GM12891 (cell line): ENCODE measurements at regions not wholly inside any gene's neighbourhood (a gene's known extent, or its start where the extent isn't known, plus 50 kb on each side); places are given as distances from the start of the nearest gene placed in this dataset.

Source experiments
- POLR2A ChIP-seq: IDR thresholded peaks from 2 replicates; pipeline ENCODE4 v1.6.1; 2011; ENCODE audit warnings: low read depth, low read length, control low read depth
- POLR2AphosphoS5 ChIP-seq: IDR thresholded peaks from 2 replicates; pipeline ENCODE4 v1.6.1; 2011; ENCODE audit warnings: low read depth, low read length, control low read depth
- POU2F2 ChIP-seq: IDR thresholded peaks from 2 replicates; pipeline ENCODE4 v1.6.1; 2011; ENCODE audit warnings: low read depth, mild to moderate bottlenecking, control low read depth, low read length, moderate library complexity
- TAF1 ChIP-seq: IDR thresholded peaks from 2 replicates; pipeline ENCODE4 v1.6.1; 2011; ENCODE audit warnings: low read depth, low read length, control low read depth

DNA sequence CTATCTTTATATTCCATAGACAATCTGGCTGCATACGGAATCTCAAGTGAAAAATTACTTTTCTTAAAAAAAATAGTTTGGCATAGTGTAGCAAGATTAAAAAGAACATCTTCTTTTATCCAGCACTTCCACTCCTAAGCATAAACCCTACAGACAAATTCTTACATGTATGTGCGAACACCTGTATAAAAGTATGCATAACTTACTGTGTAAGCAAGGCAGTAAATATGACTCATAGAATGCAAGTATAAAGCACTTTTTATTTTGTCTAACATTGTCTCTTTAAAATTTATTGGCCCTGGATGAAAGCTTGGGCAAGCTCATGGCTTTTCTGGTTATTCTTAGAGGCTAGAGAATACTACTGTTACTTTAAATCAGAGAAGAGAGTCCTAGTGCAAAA lies 86.4 kb downstream of the MSX2 start:
- TF ChIP-seq POLR2A = no peak
- no peak for TF ChIP-seq TAF1
- no peak for TF ChIP-seq POLR2AphosphoS5
- no peak for TF ChIP-seq POU2F2
